Body of pancreas (tissue), 4 donors: ENCODE measurements at regions not wholly inside any gene's neighbourhood (a gene's known extent, or its start where the extent isn't known, plus 50 kb on each side); places are given as distances from the start of the nearest gene placed in this dataset.

Experiments used
- CTCF ChIP-seq, 7 experiments: fragments of 450-650 bp in 4 of 7; fragments of 200-600 bp in 3 of 7; sonication (generic) in 3 of 7; IDR thresholded peaks; one replicate each; pipeline ENCODE4 v1.5.1; 2016 to 2019; ENCODE audit warnings: antibody characterized with exemption in 7 of 7
- POLR2A ChIP-seq, 3 donors: fragments of 450-650 bp; IDR thresholded peaks; one replicate each; pipeline ENCODE4 v1.6.1; 2016; ENCODE audit warnings: antibody characterized with exemption in 3 of 3, mild to moderate bottlenecking in 2 of 3

- TF ChIP-seq CTCF (IDR thresholded peaks at IDR 0.05): no peak
- no peak for TF ChIP-seq POLR2A (IDR thresholded peaks at IDR 0.05)
Measured at GRCh38 chr3:157759311-157759710, 256.1 kb upstream of the VEPH1 start.
